OCI-LY1 (cell line): ENCODE measurements at regions not wholly inside any gene's neighbourhood (a gene's known extent, or its start where the extent isn't known, plus 50 kb on each side); places are given as distances from the start of the nearest gene placed in this dataset.

Experiments
- EZH2 ChIP-seq: fragments of 200-600 bp; sonication (generic), shearing (Covaris generic); IDR thresholded peaks from 2 replicates; pipeline ENCODE4 v1.8.0; 2017; ENCODE audit warnings: borderline replicate concordance, mixed run types, mild to moderate bottlenecking, antibody characterized with exemption, low read length, moderate library complexity, mixed read lengths
- TF ChIP-seq, protein P1 (sequence below): fragments of 200-600 bp; sonication (generic), shearing (Covaris generic); IDR thresholded peaks from 2 replicates; pipeline ENCODE4 v1.5.1; 2017; ENCODE audit warnings: mild to moderate bottlenecking, antibody characterized with exemption, low read length, moderate library complexity, mixed read lengths

GRCh38 chr2:107308835-107309234, 422.9 kb upstream of the ST6GAL2 start:
- TF ChIP-seq, protein P1, sequence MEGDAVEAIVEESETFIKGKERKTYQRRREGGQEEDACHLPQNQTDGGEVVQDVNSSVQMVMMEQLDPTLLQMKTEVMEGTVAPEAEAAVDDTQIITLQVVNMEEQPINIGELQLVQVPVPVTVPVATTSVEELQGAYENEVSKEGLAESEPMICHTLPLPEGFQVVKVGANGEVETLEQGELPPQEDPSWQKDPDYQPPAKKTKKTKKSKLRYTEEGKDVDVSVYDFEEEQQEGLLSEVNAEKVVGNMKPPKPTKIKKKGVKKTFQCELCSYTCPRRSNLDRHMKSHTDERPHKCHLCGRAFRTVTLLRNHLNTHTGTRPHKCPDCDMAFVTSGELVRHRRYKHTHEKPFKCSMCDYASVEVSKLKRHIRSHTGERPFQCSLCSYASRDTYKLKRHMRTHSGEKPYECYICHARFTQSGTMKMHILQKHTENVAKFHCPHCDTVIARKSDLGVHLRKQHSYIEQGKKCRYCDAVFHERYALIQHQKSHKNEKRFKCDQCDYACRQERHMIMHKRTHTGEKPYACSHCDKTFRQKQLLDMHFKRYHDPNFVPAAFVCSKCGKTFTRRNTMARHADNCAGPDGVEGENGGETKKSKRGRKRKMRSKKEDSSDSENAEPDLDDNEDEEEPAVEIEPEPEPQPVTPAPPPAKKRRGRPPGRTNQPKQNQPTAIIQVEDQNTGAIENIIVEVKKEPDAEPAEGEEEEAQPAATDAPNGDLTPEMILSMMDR: no peak
- no peak for TF ChIP-seq EZH2
